DMS 273 treated with DMSO at 0.1 percent for 48 hours (cell line): ENCODE measurements at regions not wholly inside any gene's neighbourhood (a gene's known extent, or its start where the extent isn't known, plus 50 kb on each side); places are given as distances from the start of the nearest gene placed in this dataset.
"Not testable (repeated sequence)": the region's sequence is repeated elsewhere in the genome, so short reads cannot be mapped to it uniquely, and the experiment has no call there.

ENCODE experiments used
- DNase-seq: peaks from one replicate; lab custom pipeline; 2025; lab: John Stamatoyannopoulos, UW

- no peak for DNase-seq
Observed at GRCh38 chr6:90372450-90372849, 75.8 kb upstream of the BACH2 start.

DNA sequence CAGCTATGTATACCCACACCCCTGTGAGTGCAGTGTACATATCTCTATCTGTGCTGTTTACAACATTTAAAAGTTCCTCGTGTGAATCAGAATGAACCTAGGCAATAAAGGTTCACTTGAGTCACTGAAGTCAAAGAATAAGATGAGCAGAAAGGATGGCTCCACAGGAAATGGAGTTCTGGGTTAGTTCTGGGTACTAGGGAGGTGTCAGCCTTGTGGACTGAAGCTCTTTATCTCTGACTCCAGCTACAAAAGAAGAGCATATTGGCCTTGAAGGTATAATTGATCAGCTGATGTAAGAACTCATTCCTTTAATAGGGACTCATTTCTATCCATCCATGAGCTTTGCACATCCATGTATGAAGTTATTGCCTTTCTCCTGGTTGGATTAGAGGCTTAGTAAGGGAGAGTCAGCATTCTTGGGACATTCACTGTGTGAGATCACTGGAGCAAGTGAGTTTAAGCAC, 73.9 kb upstream of the BACH2 start:
- no peak for DNase-seq

DNA sequence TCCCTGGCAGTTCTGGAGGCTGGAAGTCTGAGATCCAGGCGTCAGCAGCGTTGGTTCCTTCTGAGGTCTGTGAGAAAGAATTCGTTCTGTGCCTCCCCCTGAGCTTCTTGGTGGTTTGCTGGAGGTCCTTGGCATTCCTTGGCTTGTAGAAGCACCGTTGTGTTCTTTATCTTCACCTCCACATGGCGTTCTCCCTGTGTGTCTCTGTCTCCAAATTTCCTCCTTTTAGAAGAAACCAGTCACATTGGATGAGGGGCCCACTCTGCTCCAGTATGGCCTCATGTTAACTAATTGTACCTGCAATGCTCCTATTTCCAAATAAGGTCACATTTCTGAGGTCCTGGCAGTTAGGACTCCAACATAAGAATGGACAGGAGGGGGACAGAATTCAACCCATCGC, 73.0 kb upstream of the BACH2 start:
- no peak for DNase-seq

- peak; percentile 50 for DNase-seq
Observed at GRCh38 chr6:90369024-90369519, 72.4 kb upstream of the BACH2 start.

- DNase-seq: no peak
Observed at GRCh38 chr6:90368601-90369000, 72.0 kb upstream of the BACH2 start.

DNA sequence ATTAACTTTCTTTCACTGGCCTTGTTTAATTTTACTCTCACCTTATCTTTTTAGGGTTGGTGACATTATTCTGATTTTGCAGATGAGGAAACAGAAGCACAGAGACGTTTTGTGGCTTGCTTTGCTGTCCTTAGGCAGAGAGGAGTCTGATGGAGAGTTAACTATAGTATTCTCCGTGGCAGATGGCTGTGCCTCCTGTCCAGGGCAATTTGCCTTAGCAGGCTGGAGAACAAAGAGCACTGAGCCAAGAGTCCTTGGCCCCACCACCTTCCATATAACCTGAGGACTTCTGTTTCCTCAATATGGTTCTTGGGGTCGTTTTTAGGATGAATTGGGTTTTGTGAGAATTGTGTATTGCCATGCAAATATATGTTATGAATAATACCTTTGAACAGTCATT, 71.4 kb upstream of the BACH2 start:
- DNase-seq: peak; percentile 30

DNA sequence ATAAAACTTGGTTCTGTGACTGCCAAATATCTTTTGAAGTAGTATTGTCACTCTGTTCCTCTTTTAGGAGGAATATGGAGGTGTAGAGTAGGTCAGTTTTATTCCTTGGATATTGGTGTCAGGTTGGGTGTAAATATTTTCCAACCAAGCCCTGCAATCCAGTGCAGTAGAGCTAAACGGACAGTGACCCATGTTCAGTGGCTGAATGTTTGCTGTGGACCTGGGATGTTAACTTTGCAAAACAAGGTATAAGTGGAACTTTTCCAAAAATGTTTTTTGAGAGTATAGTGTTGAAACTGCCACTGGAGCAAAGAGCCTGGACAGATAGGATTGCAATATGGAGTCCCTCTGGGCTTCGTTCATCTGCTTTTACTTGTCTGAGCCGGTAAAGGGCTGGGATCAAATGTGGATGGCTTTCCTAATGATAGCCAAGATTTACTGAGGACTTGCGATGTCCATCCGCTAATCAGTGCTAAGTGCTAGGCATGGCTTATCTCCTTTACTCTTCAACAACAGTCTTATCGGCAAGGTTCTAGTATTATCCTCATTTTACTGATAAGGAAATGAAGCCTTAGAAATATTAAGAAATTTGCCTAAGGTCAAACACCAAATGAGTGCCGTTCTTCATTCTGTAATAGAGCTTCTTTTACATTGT, 69.0 kb upstream of the BACH2 start:
- DNase-seq: no peak

DNA sequence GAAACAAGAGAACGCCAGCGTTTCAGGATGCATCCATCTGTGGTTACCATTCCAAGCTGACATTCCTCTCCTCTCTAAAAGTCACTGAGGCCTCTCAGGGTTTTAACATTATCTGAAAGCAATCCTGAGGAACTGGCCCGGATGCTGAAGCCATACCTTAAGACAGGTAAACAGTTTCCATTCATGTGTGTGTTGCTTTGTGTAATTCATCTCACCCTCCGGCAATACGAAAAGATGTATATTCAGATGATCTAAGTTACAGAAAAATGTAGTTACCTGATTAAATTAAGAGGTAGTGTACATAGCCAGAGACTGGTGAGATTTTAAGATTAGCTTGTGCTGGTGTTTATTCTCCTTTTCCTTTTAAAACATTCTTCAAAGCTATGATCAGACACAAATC, 68.4 kb upstream of the BACH2 start:
- DNase-seq: no peak

DNA sequence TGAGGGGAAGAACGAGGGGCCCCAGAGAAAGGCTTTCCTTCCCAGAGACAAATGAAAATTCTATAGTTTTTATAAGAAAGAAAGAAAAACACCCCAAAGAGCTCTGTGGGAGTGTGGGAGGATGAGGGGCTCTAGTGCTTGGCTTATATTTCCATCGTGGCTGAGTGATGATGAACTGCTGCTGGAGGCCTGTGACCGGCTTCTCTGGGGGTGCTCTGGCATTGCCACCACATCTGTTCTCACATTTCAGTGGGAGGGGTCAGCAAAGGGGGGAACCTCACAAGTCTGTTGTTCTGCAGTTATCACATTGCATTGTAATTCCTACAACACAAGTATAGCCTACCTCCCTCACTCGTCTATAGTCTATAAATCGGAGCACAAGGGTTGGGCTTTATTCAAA, 67.6 kb upstream of the BACH2 start:
- no peak for DNase-seq

GRCh38 chr6:90362318-90362717, 65.7 kb upstream of the BACH2 start:
- DNase-seq: no peak

GRCh38 chr6:90361174-90361573, 64.5 kb upstream of the BACH2 start:
- no peak for DNase-seq

- DNase-seq: not testable (repeated sequence)
Observed at GRCh38 chr6:90358036-90358770, 61.6 kb upstream of the BACH2 start.

GRCh38 chr6:90356012-90356421, 59.4 kb upstream of the BACH2 start:
- no peak for DNase-seq

GRCh38 chr6:90354961-90355360, 58.3 kb upstream of the BACH2 start:
- DNase-seq: no peak

DNA sequence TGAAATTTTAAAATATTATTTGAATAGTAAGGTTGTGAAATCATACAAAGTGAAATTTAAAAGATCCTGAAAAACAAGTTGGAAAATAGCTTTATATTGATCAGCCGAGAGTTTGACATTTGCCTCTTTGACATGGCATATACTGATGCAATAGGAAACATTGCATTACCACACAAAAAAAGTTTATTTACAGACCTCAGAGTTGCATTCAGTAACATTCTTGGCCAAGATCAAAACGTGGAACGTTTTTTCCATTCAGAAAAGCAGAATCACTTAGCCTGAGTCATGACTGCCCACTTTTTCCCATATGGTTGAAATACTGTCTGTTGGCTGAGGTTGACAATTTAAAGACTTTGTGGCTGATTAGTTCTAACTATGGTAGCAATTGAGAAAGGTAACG, 55.1 kb upstream of the BACH2 start:
- no peak for DNase-seq

- no peak for DNase-seq
Observed at GRCh38 chr6:90350689-90351554, 54.3 kb upstream of the BACH2 start.

DNA sequence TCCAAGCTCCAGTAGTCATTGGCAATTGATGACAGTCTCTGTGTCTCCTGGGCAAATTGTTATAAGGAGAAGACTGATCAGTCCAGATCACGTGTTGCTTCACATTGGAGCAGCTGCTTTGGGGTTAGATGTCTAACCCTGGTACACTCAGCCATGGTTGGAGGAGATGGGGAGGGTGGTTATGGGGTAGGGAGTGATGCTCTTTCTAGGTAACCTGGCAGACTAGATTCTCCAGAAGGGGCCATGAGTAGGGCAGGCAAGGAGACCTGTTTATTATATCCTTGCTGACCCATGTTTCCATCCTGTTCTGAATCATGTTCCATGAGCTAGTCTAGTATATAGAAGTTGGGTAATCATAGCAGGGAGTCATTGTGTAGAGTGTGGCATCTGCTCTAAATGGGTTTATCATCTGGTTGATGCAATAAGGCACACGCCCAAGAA, 50.8 kb upstream of the BACH2 start:
- DNase-seq: no peak

- DNase-seq: no peak
Observed at GRCh38 chr6:90346729-90347128, 50.1 kb upstream of the BACH2 start.
